Stomach (tissue), 8 donors: ENCODE measurements at regions not wholly inside any gene's neighbourhood (a gene's known extent, or its start where the extent isn't known, plus 50 kb on each side); places are given as distances from the start of the nearest gene placed in this dataset.

Experiments
- DNase-seq, 2 donors: peaks; one replicate each; pipeline versions ENCODE4 v3.0.0 to v3.0.0-alpha.2; 2013 to 2019
- H3K27ac ChIP-seq, 5 donors: fragments of 200-600 bp in 4 of 5; sonication (generic) in 4 of 5; one replicate each; pipeline ENCODE4 v1.5.1; 2013 to 2019; ENCODE audit warnings: mild to moderate bottlenecking in 1 of 5, moderate library complexity in 1 of 5
- H3K27me3 ChIP-seq, 3 donors: fragments of 200-600 bp; sonication (generic); one replicate each; pipeline ENCODE4 v1.5.1; 2017 to 2019; ENCODE audit warnings: mixed run types in 1 of 3
- H3K36me3 ChIP-seq, 4 donors: fragments of 200-600 bp; sonication (generic); 1 replicate in 3 of 4; 2 replicates in 1 of 4; pipeline ENCODE4 v1.5.1; 2016 to 2019
- H3K4me1 ChIP-seq, 4 donors: fragments of 200-600 bp; sonication (generic); one replicate each; pipeline ENCODE4 v1.5.1; 2016 to 2019
- H3K4me3 ChIP-seq, 4 donors: fragments of 200-600 bp; sonication (generic) in 3 of 4; one replicate each; pipeline ENCODE4 v1.5.1; 2016 to 2019; ENCODE audit warnings: mild to moderate bottlenecking in 1 of 4
- H3K9me3 ChIP-seq, 4 donors: fragments of 200-600 bp; sonication (generic); one replicate each; pipeline ENCODE4 v1.5.1; 2016 to 2019
- EP300 ChIP-seq: sonication (generic); formaldehyde crosslinking; IDR thresholded peaks from one replicate; pipeline ENCODE4 v1.6.1; 2017; ENCODE audit warnings: antibody characterized with exemption
- POLR2A ChIP-seq, 4 donors: fragments of 450-650 bp; IDR thresholded peaks; one replicate each; pipeline ENCODE4 v1.6.1; 2016; ENCODE audit warnings: antibody characterized with exemption in 4 of 4, control low read depth in 2 of 4, mild to moderate bottlenecking in 1 of 4, moderate library complexity in 1 of 4
- POLR2AphosphoS5 ChIP-seq, 3 donors: sonication (generic); formaldehyde crosslinking; IDR thresholded peaks; one replicate each; pipeline ENCODE4 v1.6.1; 2016; ENCODE audit warnings: antibody characterized with exemption in 3 of 3
- WGBS, 5 donors: extraction: QIAGEN DNeasy Blood & Tissue Kit in 3 of 5; methylation state at CpG; one replicate each; pipeline versions ENCODE4 v1.1.5 to v1.1.7; 2013 to 2018; 5-methylcytosine and 5-hydroxymethylcytosine counted together
- intact Hi-C: fragments of 100-400 bp; cut with DNase I; formaldehyde crosslinking; loops from one replicate; pipeline ENCODE4 v1.15.1; 2023; ENCODE audit warnings: low total_unique reads
- TF ChIP-seq, protein P1 (sequence below), 7 experiments: fragments of 450-650 bp in 4 of 7; fragments of 200-600 bp in 3 of 7; sonication (generic) in 3 of 7; IDR thresholded peaks; one replicate each; pipeline ENCODE4 v1.5.1; 2016 to 2019; ENCODE audit warnings: antibody characterized with exemption in 7 of 7, control low read depth in 2 of 7, mild to moderate bottlenecking in 1 of 7
- donor health status: healthy with polysubstance abuse.
- donor health status: Bipolar disorder and iron deficiency.
- donor health status: healthy.

GRCh38 chr2:2550856-2551255 is 219.8 kb upstream of the MYT1L start:
- Histone ChIP-seq H3K4me3 (no peak overlapping the region), H3K9me3 (peaks cover 5 to 36% (median 22%) of the 10 kb centered on the region in 4 donors), H3K36me3 (no peaks in the 10 kb centered on the region), H3K4me1 (no peaks in the 10 kb centered on the region), H3K27ac (no peak overlapping the region), H3K27me3 (no peaks in the 10 kb centered on the region)
- DNase-seq: no peak
- 69 to 81% (median 74%) methylated on average over 3 of the region's 3 CpGs for WGBS, 5 donors
- TF ChIP-seq EP300: no peak
- intact Hi-C loops: no loop called here

DNA sequence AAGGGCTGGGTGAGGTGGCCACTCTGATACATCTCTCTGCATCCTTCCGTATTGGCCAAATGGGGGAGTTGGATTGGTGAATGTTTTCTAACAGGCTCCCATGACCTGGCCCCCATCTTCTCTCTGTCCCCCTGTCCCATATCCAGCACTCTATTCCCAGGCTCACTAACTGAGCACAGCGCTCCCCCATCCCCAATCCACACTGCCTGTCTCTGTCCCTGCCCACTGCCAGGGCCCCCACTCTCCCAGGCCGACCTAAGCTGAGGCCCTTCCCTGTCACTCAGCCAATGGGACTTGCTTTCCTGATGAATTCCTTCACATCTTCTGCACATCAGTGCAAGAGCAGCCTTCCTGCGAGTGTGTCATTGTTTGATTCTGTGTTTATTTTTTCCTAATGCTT is 216.8 kb upstream of the MYT1L start:
- no peaks in the 10 kb centered on the region for H3K36me3 ChIP-seq
- no peak overlapping the region for H3K27ac ChIP-seq
- no peak for DNase-seq
- H3K4me1 ChIP-seq: no peaks in the 10 kb centered on the region
- H3K27me3 ChIP-seq: no peaks in the 10 kb centered on the region
- TF ChIP-seq EP300: no peak
- no peak for TF ChIP-seq POLR2A (IDR thresholded peaks at IDR 0.05)
- WGBS, 5 donors: 59 to 69% (median 65%) methylated on average over 4 of the region's 4 CpGs
- H3K9me3 ChIP-seq: peaks cover 5 to 25% (median 14%) of the 10 kb centered on the region in 4 donors
- no peak overlapping the region for H3K4me3 ChIP-seq
- intact Hi-C loops: no loop called here

DNA sequence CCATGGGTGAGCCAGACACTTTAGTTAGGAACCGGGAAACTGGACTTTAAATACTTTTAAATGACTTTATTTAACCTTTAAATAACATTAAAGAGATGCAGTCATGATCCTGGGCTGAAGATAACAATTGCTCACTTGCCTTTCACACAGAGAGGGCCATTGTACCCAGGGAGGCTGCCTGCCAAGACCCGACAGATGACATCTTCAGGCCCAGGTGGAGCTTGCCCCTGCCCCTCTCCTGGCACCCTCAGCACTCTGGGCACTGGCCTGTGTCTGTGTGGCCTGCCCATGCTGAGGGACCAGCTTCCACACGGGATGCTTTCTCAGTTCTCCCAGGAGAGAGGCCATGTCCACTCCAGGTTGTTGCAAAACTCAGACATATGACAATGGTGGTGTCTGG is 216.4 kb upstream of the MYT1L start:
- Histone ChIP-seq H3K36me3 (no peaks in the 10 kb centered on the region), H3K4me1 (no peaks in the 10 kb centered on the region), H3K4me3 (no peak overlapping the region), H3K9me3 (peaks cover 0 to 21% (median 9%) of the 10 kb centered on the region in 4 donors), H3K27ac (no peak overlapping the region), H3K27me3 (no peaks in the 10 kb centered on the region)
- WGBS, 5 donors: 66 to 75% (median 69%) methylated on average over 3 of the region's 3 CpGs
- no peak for TF ChIP-seq POLR2AphosphoS5 (IDR thresholded peaks at IDR 0.05)
- no peak for TF ChIP-seq POLR2A (IDR thresholded peaks at IDR 0.05)
- TF ChIP-seq, protein P1, sequence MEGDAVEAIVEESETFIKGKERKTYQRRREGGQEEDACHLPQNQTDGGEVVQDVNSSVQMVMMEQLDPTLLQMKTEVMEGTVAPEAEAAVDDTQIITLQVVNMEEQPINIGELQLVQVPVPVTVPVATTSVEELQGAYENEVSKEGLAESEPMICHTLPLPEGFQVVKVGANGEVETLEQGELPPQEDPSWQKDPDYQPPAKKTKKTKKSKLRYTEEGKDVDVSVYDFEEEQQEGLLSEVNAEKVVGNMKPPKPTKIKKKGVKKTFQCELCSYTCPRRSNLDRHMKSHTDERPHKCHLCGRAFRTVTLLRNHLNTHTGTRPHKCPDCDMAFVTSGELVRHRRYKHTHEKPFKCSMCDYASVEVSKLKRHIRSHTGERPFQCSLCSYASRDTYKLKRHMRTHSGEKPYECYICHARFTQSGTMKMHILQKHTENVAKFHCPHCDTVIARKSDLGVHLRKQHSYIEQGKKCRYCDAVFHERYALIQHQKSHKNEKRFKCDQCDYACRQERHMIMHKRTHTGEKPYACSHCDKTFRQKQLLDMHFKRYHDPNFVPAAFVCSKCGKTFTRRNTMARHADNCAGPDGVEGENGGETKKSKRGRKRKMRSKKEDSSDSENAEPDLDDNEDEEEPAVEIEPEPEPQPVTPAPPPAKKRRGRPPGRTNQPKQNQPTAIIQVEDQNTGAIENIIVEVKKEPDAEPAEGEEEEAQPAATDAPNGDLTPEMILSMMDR (IDR thresholded peaks at IDR 0.05): no peak
- TF ChIP-seq EP300: no peak
- intact Hi-C loops: no loop called here
- no peak for DNase-seq

DNA sequence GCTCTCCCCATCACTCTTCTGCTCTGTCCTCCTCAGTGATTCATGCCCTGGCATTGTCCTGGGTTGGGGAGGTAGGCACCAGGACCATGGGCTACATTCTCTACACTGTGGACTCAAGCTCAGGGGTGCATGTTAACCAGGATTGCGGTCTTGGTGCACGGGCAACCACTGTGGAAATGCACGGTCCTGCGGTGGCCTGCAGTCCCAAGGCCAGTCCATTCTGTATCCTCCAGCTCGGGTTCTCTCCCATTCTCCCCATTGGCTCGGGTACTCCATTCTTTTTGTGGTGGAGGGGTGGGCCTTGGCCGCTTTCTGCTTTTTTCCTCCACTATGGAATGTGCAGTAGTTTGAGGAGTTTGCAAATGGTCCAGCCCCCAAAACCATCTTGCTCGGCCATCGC is 215.0 kb upstream of the MYT1L start:
- Histone ChIP-seq H3K27me3 (no peaks in the 10 kb centered on the region), H3K4me3 (no peak overlapping the region), H3K9me3 (peaks cover 0 to 7% (median 3%) of the 10 kb centered on the region in 4 donors), H3K4me1 (no peaks in the 10 kb centered on the region), H3K36me3 (no peaks in the 10 kb centered on the region), H3K27ac (no peak overlapping the region)
- TF ChIP-seq, protein P1 (IDR thresholded peaks at IDR 0.05): no peak
- TF ChIP-seq POLR2AphosphoS5 (IDR thresholded peaks at IDR 0.05) (no peak), POLR2A (IDR thresholded peaks at IDR 0.05) (no peak), EP300 (no peak)
- DNase-seq: no peak
- intact Hi-C loops: no loop called here
- WGBS, 5 donors: 86 to 93% (median 92%) methylated on average over 9 of the region's 9 CpGs

- Histone ChIP-seq H3K4me1 (no peaks in the 10 kb centered on the region), H3K36me3 (no peaks in the 10 kb centered on the region), H3K27ac (no peak overlapping the region), H3K27me3 (no peaks in the 10 kb centered on the region), H3K4me3 (no peak overlapping the region), H3K9me3 (no peaks in the 10 kb centered on the region)
- TF ChIP-seq EP300 (no peak), POLR2AphosphoS5 (IDR thresholded peaks at IDR 0.05) (no peak), POLR2A (IDR thresholded peaks at IDR 0.05) (no peak)
- TF ChIP-seq, protein P1 (IDR thresholded peaks at IDR 0.05): no peak
- 50 to 72% (median 58%) methylated on average over 19 to 25 of the region's 25 CpGs for WGBS, 5 donors
- DNase-seq: peak in 1 of 2 donors; percentile 46
- intact Hi-C loops: no loop called here
Measured at GRCh38 chr2:2542966-2543611, 212.0 kb upstream of the MYT1L start.
